B cell (primary cell): ENCODE measurements at regions not wholly inside any gene's neighbourhood (a gene's known extent, or its start where the extent isn't known, plus 50 kb on each side); places are given as distances from the start of the nearest gene placed in this dataset.

ENCODE experiments used
- EZH2 ChIP-seq: IDR thresholded peaks from 2 replicates; pipeline ENCODE4 v1.6.1; 2012; ENCODE audit warnings: borderline replicate concordance, low read depth, mild to moderate bottlenecking, moderate library complexity, low read length; ENCODE audit not compliant: insufficient read depth, poor library complexity, severe bottlenecking
- TF ChIP-seq, protein P1 (sequence below): fragments of 200-600 bp; IDR thresholded peaks from one replicate; pipeline ENCODE4 v1.8.0; 2022; ENCODE audit warnings: antibody characterized with exemption, mild to moderate bottlenecking

DNA sequence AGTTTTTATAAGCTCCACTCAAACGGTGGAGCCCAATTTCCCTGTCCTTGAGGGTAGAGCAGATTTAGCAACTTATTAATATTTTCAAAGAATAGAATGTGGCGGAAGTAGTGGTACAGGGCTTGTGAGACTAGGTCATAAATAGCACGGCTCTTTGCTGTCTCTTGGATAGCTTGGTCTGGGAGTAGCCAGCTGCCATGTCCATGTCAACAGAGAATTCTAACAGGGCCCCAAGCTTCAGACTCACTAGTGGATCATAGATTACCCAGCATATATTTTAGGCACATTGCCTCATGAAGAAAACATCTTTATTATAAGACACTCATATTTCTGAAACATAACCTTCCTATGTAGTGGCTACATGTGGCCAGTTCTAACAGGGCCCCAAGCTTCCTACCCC, 755.7 kb downstream of the HDGFL1 start:
- TF ChIP-seq, protein P1, sequence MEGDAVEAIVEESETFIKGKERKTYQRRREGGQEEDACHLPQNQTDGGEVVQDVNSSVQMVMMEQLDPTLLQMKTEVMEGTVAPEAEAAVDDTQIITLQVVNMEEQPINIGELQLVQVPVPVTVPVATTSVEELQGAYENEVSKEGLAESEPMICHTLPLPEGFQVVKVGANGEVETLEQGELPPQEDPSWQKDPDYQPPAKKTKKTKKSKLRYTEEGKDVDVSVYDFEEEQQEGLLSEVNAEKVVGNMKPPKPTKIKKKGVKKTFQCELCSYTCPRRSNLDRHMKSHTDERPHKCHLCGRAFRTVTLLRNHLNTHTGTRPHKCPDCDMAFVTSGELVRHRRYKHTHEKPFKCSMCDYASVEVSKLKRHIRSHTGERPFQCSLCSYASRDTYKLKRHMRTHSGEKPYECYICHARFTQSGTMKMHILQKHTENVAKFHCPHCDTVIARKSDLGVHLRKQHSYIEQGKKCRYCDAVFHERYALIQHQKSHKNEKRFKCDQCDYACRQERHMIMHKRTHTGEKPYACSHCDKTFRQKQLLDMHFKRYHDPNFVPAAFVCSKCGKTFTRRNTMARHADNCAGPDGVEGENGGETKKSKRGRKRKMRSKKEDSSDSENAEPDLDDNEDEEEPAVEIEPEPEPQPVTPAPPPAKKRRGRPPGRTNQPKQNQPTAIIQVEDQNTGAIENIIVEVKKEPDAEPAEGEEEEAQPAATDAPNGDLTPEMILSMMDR: no peak
- no peak for TF ChIP-seq EZH2
